ENCODE measurements at regions not wholly inside any gene's neighbourhood (a gene's known extent, or its start where the extent isn't known, plus 50 kb on each side); places are given as distances from the start of the nearest gene placed in this dataset.

GRCh38 chr20:56979125-56979524 lies 287.3 kb downstream of the BMP7 start:
- Histone ChIP-seq H3K4me3 (no peak overlapping the region), H3K27ac (replicated peaks) (no peak overlapping the region), H3K9me3 (replicated peaks) (peaks cover 8% of the 10 kb centered on the region), H3K27me3 (ENCODE audit: low read depth) (peaks cover 84% of the 10 kb centered on the region), H3K4me1 (no peaks in the 10 kb centered on the region), H3K36me3 (no peaks in the 10 kb centered on the region)
- intact Hi-C loops (cut with micrococcal nuclease) = no loop called here
- TF ChIP-seq CTCF (IDR thresholded peaks at IDR 0.05; ENCODE audit: borderline replicate concordance) = no peak
- DNase-seq = no peak

GRCh38 chr20:56981301-56981700 lies 285.1 kb downstream of the BMP7 start:
- peaks cover 30% of the 10 kb centered on the region for H3K9me3 ChIP-seq (replicated peaks)
- no peak overlapping the region for H3K27ac ChIP-seq (replicated peaks)
- TF ChIP-seq CTCF (IDR thresholded peaks at IDR 0.05; ENCODE audit: borderline replicate concordance) = no peak
- intact Hi-C loops (cut with micrococcal nuclease) = no loop called here
- H3K27me3 ChIP-seq (ENCODE audit: low read depth) = peaks cover 64% of the 10 kb centered on the region
- DNase-seq = no peak
- no peaks in the 10 kb centered on the region for H3K4me1 ChIP-seq
- no peak overlapping the region for H3K4me3 ChIP-seq
- H3K36me3 ChIP-seq = no peaks in the 10 kb centered on the region

- no peaks in the 10 kb centered on the region for H3K36me3 ChIP-seq
- H3K27me3 ChIP-seq (ENCODE audit: low read depth) = peaks cover 57% of the 10 kb centered on the region
- H3K4me1 ChIP-seq = no peaks in the 10 kb centered on the region
- no peak for DNase-seq
- H3K27ac ChIP-seq (replicated peaks) = no peak overlapping the region
- peaks cover 42% of the 10 kb centered on the region for H3K9me3 ChIP-seq (replicated peaks)
- no peak for TF ChIP-seq CTCF (IDR thresholded peaks at IDR 0.05; ENCODE audit: borderline replicate concordance)
- no peak overlapping the region for H3K4me3 ChIP-seq
- intact Hi-C loops (cut with micrococcal nuclease) = no loop called here
These were observed 282.6 kb downstream of the BMP7 start for GRCh38 chr20:56983813-56984212.

- H3K36me3 ChIP-seq = no peaks in the 10 kb centered on the region
- H3K27me3 ChIP-seq (ENCODE audit: low read depth) = peaks cover 58% of the 10 kb centered on the region
- intact Hi-C loops (cut with micrococcal nuclease) = no loop called here
- TF ChIP-seq CTCF (IDR thresholded peaks at IDR 0.05; ENCODE audit: borderline replicate concordance) = no peak
- no peak overlapping the region for H3K27ac ChIP-seq (replicated peaks)
- no peaks in the 10 kb centered on the region for H3K4me1 ChIP-seq
- no peak overlapping the region for H3K4me3 ChIP-seq
- no peak for DNase-seq
- H3K9me3 ChIP-seq (replicated peaks) = peaks cover 42% of the 10 kb centered on the region
These were observed 281.3 kb downstream of the BMP7 start for GRCh38 chr20:56985066-56985685.

- no peak for TF ChIP-seq CTCF (IDR thresholded peaks at IDR 0.05; ENCODE audit: borderline replicate concordance)
- H3K4me3 ChIP-seq = no peak overlapping the region
- H3K27ac ChIP-seq (replicated peaks) = no peak overlapping the region
- intact Hi-C loops (cut with micrococcal nuclease) = no loop called here
- no peaks in the 10 kb centered on the region for H3K4me1 ChIP-seq
- no peaks in the 10 kb centered on the region for H3K36me3 ChIP-seq
- DNase-seq = no peak
- H3K27me3 ChIP-seq (ENCODE audit: low read depth) = peaks cover 58% of the 10 kb centered on the region
- H3K9me3 ChIP-seq (replicated peaks) = peaks cover 42% of the 10 kb centered on the region
These were observed 280.0 kb downstream of the BMP7 start for GRCh38 chr20:56986476-56986875.
